ENCODE measurements at regions not wholly inside any gene's neighbourhood (a gene's known extent, or its start where the extent isn't known, plus 50 kb on each side); places are given as distances from the start of the nearest gene placed in this dataset.

DNA sequence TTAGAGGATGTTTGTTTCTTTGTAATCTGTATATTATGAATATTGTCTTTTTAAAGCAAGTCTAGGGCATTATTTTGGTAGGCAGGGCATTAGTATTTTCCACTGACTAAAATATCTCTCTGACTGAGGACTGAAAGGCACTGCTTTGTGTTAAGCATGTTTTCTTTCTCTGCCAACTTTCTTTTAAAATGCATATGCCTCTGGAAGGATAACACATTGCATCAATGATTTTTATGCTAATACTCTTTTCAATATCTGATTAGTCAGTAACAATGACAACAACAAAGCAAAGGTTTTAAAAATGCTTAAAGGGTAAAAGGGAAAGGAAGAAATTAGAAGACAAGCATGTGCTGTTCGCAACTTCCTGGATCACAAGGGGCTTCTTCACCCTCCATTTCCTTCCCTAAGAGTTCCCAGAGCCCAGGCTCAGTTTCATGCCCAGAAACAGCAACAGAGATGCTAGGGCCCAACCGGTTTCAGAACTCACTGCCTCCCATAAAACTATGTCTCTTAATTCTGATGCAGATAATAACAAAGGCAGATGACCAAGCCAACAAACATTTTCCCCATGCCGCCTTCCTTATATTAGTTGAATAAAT is 786.8 kb upstream of the ACVR2A start:
- no peak overlapping the region for H3K27ac ChIP-seq (replicated peaks)
- DNase-seq (ENCODE audit: low read depth in 1 of 2, low spot score in 1 of 2): no peak
- H3K27me3 ChIP-seq (ENCODE audit: insufficient read depth, poor library complexity, severe bottlenecking): no peaks in the 10 kb centered on the region
- H3K4me3 ChIP-seq (replicated peaks; ENCODE audit: insufficient read depth, low read length): no peak overlapping the region
- TF ChIP-seq, protein P1, sequence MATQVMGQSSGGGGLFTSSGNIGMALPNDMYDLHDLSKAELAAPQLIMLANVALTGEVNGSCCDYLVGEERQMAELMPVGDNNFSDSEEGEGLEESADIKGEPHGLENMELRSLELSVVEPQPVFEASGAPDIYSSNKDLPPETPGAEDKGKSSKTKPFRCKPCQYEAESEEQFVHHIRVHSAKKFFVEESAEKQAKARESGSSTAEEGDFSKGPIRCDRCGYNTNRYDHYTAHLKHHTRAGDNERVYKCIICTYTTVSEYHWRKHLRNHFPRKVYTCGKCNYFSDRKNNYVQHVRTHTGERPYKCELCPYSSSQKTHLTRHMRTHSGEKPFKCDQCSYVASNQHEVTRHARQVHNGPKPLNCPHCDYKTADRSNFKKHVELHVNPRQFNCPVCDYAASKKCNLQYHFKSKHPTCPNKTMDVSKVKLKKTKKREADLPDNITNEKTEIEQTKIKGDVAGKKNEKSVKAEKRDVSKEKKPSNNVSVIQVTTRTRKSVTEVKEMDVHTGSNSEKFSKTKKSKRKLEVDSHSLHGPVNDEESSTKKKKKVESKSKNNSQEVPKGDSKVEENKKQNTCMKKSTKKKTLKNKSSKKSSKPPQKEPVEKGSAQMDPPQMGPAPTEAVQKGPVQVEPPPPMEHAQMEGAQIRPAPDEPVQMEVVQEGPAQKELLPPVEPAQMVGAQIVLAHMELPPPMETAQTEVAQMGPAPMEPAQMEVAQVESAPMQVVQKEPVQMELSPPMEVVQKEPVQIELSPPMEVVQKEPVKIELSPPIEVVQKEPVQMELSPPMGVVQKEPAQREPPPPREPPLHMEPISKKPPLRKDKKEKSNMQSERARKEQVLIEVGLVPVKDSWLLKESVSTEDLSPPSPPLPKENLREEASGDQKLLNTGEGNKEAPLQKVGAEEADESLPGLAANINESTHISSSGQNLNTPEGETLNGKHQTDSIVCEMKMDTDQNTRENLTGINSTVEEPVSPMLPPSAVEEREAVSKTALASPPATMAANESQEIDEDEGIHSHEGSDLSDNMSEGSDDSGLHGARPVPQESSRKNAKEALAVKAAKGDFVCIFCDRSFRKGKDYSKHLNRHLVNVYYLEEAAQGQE (IDR thresholded peaks at IDR 0.05; ENCODE audit: insufficient replicate concordance, low read depth): no peak
- TF ChIP-seq SPI1 (IDR thresholded peaks at IDR 0.05; ENCODE audit: borderline replicate concordance, low read depth): no peak
- no peak for TF ChIP-seq GABPA (IDR thresholded peaks at IDR 0.05; ENCODE audit: low read depth)
- TF ChIP-seq, protein P2, sequence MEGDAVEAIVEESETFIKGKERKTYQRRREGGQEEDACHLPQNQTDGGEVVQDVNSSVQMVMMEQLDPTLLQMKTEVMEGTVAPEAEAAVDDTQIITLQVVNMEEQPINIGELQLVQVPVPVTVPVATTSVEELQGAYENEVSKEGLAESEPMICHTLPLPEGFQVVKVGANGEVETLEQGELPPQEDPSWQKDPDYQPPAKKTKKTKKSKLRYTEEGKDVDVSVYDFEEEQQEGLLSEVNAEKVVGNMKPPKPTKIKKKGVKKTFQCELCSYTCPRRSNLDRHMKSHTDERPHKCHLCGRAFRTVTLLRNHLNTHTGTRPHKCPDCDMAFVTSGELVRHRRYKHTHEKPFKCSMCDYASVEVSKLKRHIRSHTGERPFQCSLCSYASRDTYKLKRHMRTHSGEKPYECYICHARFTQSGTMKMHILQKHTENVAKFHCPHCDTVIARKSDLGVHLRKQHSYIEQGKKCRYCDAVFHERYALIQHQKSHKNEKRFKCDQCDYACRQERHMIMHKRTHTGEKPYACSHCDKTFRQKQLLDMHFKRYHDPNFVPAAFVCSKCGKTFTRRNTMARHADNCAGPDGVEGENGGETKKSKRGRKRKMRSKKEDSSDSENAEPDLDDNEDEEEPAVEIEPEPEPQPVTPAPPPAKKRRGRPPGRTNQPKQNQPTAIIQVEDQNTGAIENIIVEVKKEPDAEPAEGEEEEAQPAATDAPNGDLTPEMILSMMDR (IDR thresholded peaks at IDR 0.05; ENCODE audit: insufficient read depth, low read length): no peak
- TF ChIP-seq POLR2AphosphoS5 (IDR thresholded peaks at IDR 0.05; ENCODE audit: low read depth): no peak

GRCh38 chr2:147051814-147052213 is 793.0 kb upstream of the ACVR2A start:
- Histone ChIP-seq H3K27me3 (ENCODE audit: insufficient read depth, poor library complexity, severe bottlenecking) (no peaks in the 10 kb centered on the region), H3K27ac (replicated peaks) (no peak overlapping the region), H3K4me3 (replicated peaks; ENCODE audit: insufficient read depth, low read length) (no peak overlapping the region)
- DNase-seq (ENCODE audit: low read depth in 1 of 2, low spot score in 1 of 2): no peak
- TF ChIP-seq, protein P1 (IDR thresholded peaks at IDR 0.05; ENCODE audit: insufficient replicate concordance, low read depth): no peak
- TF ChIP-seq, protein P2 (IDR thresholded peaks at IDR 0.05; ENCODE audit: insufficient read depth, low read length): no peak
- TF ChIP-seq POLR2AphosphoS5 (IDR thresholded peaks at IDR 0.05; ENCODE audit: low read depth) (no peak), SPI1 (IDR thresholded peaks at IDR 0.05; ENCODE audit: borderline replicate concordance, low read depth) (no peak), GABPA (IDR thresholded peaks at IDR 0.05; ENCODE audit: low read depth) (no peak)

- TF ChIP-seq, protein P1 (IDR thresholded peaks at IDR 0.05; ENCODE audit: insufficient replicate concordance, low read depth): no peak
- no peak for TF ChIP-seq POLR2AphosphoS5 (IDR thresholded peaks at IDR 0.05; ENCODE audit: low read depth)
- no peak for TF ChIP-seq SPI1 (IDR thresholded peaks at IDR 0.05; ENCODE audit: borderline replicate concordance, low read depth)
- TF ChIP-seq, protein P2 (IDR thresholded peaks at IDR 0.05; ENCODE audit: insufficient read depth, low read length): no peak
- TF ChIP-seq GABPA (IDR thresholded peaks at IDR 0.05; ENCODE audit: low read depth): no peak
- DNase-seq (ENCODE audit: low read depth in 1 of 2, low spot score in 1 of 2): no peak
- H3K4me3 ChIP-seq (replicated peaks; ENCODE audit: insufficient read depth, low read length): no peak overlapping the region
- H3K27ac ChIP-seq (replicated peaks): no peak overlapping the region
- no peaks in the 10 kb centered on the region for H3K27me3 ChIP-seq (ENCODE audit: insufficient read depth, poor library complexity, severe bottlenecking)
Measured at GRCh38 chr2:147051248-147051647, 793.6 kb upstream of the ACVR2A start.

Measured in HL-60 (cell line).